ENCODE measurements at regions not wholly inside any gene's neighbourhood (a gene's known extent, or its start where the extent isn't known, plus 50 kb on each side); places are given as distances from the start of the nearest gene placed in this dataset.

DNA sequence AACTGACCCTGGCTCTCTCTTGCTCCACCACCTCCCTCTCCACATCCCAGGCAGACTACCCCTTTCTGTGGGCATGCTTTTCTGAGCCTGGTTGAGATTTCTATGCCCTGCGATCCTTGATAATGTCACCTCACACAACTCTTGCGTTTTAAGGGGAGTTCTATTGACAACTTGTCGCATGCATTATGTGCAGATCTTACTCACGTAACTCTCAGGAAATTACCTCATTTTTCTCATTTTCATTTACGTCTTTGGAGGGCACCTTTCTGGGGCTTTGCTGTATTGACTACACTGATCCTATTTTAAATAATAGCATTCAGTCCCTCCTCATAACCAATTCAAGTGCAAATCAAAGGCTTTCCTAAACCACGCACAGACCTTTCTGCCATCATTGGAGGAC, 140.4 kb upstream of the WWC1 start:
- H3K27ac Mint-ChIP-seq (ENCODE audit: low read depth) = no peak overlapping the region
- no peaks in the 10 kb centered on the region for H3K4me1 Mint-ChIP-seq
- no peaks in the 10 kb centered on the region for H3K36me3 Mint-ChIP-seq (ENCODE audit: insufficient read depth)
- H3K27me3 Mint-ChIP-seq = peaks cover 48% of the 10 kb centered on the region
- ATAC-seq (replicated peaks; ENCODE audit: extremely low read depth, poor library complexity, severe bottlenecking) (no peak), DNase-seq (ENCODE audit: low spot score in 2 of 2) (no peak)
- no peaks in the 10 kb centered on the region for H3K9me3 Mint-ChIP-seq
- no peak overlapping the region for H3K4me3 Mint-ChIP-seq

DNA sequence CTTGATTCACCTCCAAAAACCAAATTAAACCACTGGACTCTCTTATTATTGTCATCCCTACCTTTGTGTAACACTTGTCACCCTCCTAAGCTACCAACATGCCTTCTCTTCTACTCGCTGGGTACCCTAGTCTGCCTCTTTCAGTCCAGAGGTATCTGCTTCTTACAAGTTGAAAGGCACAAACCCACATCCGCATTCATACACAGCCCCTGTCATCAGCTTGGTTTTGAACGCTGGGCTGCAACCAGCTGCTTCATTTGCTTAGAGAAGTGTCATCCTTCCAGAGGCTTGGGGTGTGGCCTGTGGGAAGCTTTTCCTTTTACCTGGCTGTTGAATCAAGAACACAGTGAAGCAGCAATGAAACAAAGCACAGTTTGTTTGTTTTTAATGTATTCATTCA, 138.8 kb upstream of the WWC1 start:
- H3K27ac Mint-ChIP-seq (ENCODE audit: low read depth) = no peak overlapping the region
- H3K9me3 Mint-ChIP-seq = no peaks in the 10 kb centered on the region
- DNase-seq (ENCODE audit: low spot score in 2 of 2) (no peak), ATAC-seq (replicated peaks; ENCODE audit: extremely low read depth, poor library complexity, severe bottlenecking) (no peak)
- H3K4me3 Mint-ChIP-seq = no peak overlapping the region
- no peaks in the 10 kb centered on the region for H3K36me3 Mint-ChIP-seq (ENCODE audit: insufficient read depth)
- H3K4me1 Mint-ChIP-seq = no peaks in the 10 kb centered on the region
- H3K27me3 Mint-ChIP-seq = peaks cover 61% of the 10 kb centered on the region

DNA sequence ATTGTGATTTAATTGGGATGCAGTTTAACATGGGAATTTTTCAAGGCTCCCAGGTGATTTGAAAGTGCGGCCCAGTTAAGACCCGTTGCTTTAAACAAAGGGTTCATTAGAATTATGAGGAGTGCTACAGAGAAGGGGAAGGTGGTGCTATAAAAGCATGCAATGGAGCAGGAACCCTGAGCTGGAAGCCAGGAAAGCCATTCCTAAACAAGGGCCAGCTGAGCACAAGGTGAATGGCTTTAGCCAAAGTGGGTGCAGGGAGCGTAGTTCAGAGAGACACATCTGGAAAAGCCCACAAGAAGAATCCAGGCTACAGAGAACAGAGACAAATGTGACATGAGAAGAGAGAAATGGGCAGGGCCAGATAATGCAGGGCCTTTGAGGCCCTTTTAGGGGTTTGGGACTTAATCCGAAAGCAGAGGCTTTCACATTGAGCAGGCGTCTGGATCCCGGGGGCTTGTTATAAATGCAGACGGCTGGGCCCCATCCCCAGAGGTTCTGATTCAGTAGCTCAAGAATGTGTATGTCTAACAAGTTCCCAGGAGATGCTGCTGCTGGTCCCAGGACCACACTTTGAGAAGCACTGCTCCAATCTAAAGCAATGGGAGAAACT, 138.1 kb upstream of the WWC1 start:
- H3K27me3 Mint-ChIP-seq = peaks cover 56% of the 10 kb centered on the region
- H3K4me1 Mint-ChIP-seq = no peaks in the 10 kb centered on the region
- DNase-seq (ENCODE audit: low spot score in 2 of 2) (no peak), ATAC-seq (replicated peaks; ENCODE audit: extremely low read depth, poor library complexity, severe bottlenecking) (no peak)
- H3K9me3 Mint-ChIP-seq = no peaks in the 10 kb centered on the region
- no peak overlapping the region for H3K27ac Mint-ChIP-seq (ENCODE audit: low read depth)
- no peaks in the 10 kb centered on the region for H3K36me3 Mint-ChIP-seq (ENCODE audit: insufficient read depth)
- no peak overlapping the region for H3K4me3 Mint-ChIP-seq

DNA sequence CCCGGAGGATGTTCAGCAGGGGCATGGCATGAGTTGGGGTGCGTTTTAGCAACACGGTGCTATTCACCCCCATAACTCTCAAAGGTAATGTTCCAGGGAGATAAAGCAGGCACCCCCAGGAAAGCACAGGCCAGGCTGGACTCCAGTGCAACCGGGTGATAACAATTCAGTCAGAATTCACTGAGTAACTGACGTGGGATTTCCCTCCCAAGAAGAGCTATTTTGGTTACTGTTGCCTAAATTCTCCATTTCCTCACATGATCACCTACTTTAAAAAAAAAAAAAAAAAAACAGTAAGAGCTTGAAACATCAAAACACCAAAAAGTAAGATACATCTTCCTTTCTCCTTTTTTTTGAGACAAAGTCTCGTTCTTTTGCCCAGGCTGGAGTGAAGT, 137.6 kb upstream of the WWC1 start:
- no peak for ATAC-seq (replicated peaks; ENCODE audit: extremely low read depth, poor library complexity, severe bottlenecking)
- no peak overlapping the region for H3K4me3 Mint-ChIP-seq
- no peaks in the 10 kb centered on the region for H3K9me3 Mint-ChIP-seq
- no peaks in the 10 kb centered on the region for H3K36me3 Mint-ChIP-seq (ENCODE audit: insufficient read depth)
- H3K4me1 Mint-ChIP-seq = no peaks in the 10 kb centered on the region
- no peak for DNase-seq (ENCODE audit: low spot score in 2 of 2)
- no peak overlapping the region for H3K27ac Mint-ChIP-seq (ENCODE audit: low read depth)
- peaks cover 51% of the 10 kb centered on the region for H3K27me3 Mint-ChIP-seq

DNA sequence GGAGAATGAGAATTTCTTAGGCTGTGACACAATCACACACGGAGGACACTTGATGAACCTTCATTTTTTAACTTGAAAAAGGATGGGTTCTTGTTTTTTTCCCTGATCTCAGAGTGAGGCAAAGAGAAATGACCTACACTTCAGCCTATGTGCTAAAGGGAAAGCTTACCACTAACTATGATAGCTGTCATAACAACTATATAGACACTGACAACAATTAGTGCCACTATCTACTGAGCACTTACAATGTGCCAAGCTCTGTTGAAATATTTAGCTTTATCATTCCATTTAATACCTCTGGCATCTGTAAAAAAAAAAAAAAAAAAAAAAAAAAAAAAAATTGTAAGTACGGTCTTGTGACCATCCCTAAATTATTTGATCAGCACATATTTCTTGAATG, 135.9 kb upstream of the WWC1 start:
- Mint-ChIP-seq H3K9me3 (no peaks in the 10 kb centered on the region), H3K4me1 (no peaks in the 10 kb centered on the region), H3K4me3 (no peak overlapping the region), H3K27ac (ENCODE audit: low read depth) (no peak overlapping the region), H3K36me3 (ENCODE audit: insufficient read depth) (no peaks in the 10 kb centered on the region), H3K27me3 (peaks cover 34% of the 10 kb centered on the region)
- no peak for DNase-seq (ENCODE audit: low spot score in 2 of 2)
- ATAC-seq (replicated peaks; ENCODE audit: extremely low read depth, poor library complexity, severe bottlenecking) = no peak

DNA sequence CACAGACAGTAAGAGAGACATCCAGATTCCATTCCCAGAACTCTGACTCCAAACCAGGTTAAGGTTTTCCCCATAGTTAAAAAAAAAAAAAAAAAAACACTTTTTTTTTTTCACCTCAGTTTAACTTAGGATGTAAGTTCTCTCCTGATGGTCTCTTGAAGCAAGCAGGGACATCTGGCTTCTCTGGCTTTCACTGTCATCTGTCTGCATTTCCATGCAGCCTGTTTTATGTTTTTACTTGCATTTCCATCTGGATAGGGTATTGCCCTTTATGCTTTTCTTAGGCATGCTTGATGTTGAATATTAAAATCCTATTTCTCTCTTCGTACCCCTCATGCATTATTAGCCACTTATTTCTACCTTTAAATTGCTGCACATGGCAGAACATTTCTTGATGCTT, 135.3 kb upstream of the WWC1 start:
- DNase-seq (ENCODE audit: low spot score in 2 of 2) = no peak
- no peak for ATAC-seq (replicated peaks; ENCODE audit: extremely low read depth, poor library complexity, severe bottlenecking)
- Mint-ChIP-seq H3K4me1 (no peaks in the 10 kb centered on the region), H3K27me3 (peaks cover 28% of the 10 kb centered on the region), H3K4me3 (no peak overlapping the region), H3K9me3 (no peaks in the 10 kb centered on the region), H3K36me3 (ENCODE audit: insufficient read depth) (no peaks in the 10 kb centered on the region), H3K27ac (ENCODE audit: low read depth) (no peak overlapping the region)

DNA sequence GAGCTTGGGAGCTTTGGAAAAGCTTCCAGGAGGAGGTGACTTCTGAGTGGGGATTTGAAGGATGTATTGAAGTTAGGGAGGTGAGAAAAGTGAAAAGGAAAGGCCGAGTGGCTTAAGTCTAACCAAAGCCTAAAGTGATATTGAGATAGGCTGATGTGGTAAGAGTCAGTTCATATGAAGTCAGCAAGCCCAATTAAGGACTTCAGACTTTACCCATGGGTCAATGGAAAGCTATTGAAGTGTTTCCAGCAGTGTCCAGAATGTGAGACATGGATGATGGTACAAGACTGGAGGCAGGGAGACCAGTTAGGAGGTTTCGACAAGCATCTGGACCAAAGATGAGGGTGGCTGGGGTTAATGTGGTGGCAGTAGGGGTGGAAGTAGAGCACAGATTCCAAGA, 134.3 kb upstream of the WWC1 start:
- Mint-ChIP-seq H3K4me1 (no peaks in the 10 kb centered on the region), H3K27ac (ENCODE audit: low read depth) (no peak overlapping the region), H3K27me3 (peaks cover 33% of the 10 kb centered on the region), H3K36me3 (ENCODE audit: insufficient read depth) (no peaks in the 10 kb centered on the region), H3K4me3 (no peak overlapping the region), H3K9me3 (no peaks in the 10 kb centered on the region)
- ATAC-seq (replicated peaks; ENCODE audit: extremely low read depth, poor library complexity, severe bottlenecking) = no peak
- no peak for DNase-seq (ENCODE audit: low spot score in 2 of 2)

DNA sequence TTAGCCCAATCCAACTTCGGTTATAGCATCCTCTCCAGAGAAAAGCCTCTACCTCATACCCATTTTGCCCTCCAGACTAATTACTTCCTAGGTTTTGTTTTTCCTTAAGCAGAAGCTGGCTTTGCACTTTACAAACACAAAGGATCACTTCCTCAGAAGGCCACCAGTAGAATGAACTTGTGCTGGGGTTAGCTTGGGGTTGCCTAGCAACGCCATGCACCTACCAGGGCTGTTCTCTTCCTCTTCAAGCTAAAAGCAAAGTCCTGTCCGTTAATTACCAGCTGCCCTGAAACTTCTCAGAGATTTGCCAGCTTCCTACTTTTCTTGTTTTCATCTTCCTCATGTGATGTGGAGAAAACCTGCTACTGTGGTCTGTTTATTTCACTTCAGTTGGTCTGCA, 132.0 kb upstream of the WWC1 start:
- no peaks in the 10 kb centered on the region for H3K9me3 Mint-ChIP-seq
- no peak overlapping the region for H3K4me3 Mint-ChIP-seq
- H3K27me3 Mint-ChIP-seq = peaks cover 28% of the 10 kb centered on the region
- ATAC-seq (replicated peaks; ENCODE audit: extremely low read depth, poor library complexity, severe bottlenecking) (peak; percentile 28), DNase-seq (ENCODE audit: low spot score in 2 of 2) (no peak)
- H3K4me1 Mint-ChIP-seq = no peaks in the 10 kb centered on the region
- no peak overlapping the region for H3K27ac Mint-ChIP-seq (ENCODE audit: low read depth)
- H3K36me3 Mint-ChIP-seq (ENCODE audit: insufficient read depth) = no peaks in the 10 kb centered on the region

DNA sequence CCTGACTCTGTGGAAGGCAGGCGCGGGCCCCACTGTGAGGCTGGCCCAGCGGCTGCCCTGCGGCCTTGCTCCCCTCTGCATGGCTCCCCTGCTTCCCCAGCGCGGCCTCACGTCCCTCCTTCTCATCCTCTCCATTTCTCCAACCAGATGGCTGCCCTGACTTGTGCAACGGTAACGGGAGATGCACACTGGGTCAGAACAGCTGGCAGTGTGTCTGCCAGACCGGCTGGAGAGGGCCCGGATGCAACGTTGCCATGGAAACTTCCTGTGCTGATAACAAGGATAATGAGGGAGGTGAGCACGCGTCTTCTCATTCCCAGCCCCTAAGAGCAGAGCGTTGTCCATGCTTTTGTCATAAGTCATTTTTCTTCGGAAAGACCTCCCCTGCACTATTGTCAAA, 129.0 kb upstream of the WWC1 start:
- Mint-ChIP-seq H3K27me3 (peaks cover 16% of the 10 kb centered on the region), H3K27ac (ENCODE audit: low read depth) (no peak overlapping the region), H3K4me1 (no peaks in the 10 kb centered on the region), H3K9me3 (no peaks in the 10 kb centered on the region), H3K36me3 (ENCODE audit: insufficient read depth) (peaks cover 2% of the 10 kb centered on the region), H3K4me3 (no peak overlapping the region)
- no peak for ATAC-seq (replicated peaks; ENCODE audit: extremely low read depth, poor library complexity, severe bottlenecking)
- DNase-seq (ENCODE audit: low spot score in 2 of 2) = no peak

DNA sequence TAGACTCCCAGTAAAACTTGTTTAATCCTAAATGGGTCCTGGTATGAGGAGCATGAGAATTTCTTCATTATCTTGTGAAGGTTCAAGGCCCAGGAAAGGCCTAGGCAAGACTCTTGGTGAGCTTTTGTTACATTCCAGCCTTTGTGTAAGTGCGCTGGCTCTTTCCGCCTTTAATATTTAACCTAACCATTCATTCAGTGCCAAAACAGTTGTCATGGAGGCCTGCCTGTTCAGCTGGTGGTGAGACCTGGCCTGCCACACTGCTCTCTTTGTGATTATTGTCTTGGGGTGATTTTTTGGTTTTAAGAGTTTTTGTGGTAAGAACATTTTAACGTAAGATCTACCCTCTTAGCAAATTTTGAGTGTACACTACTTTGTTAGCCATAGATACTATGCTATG, 127.5 kb upstream of the WWC1 start:
- H3K4me3 Mint-ChIP-seq = no peak overlapping the region
- H3K9me3 Mint-ChIP-seq = no peaks in the 10 kb centered on the region
- DNase-seq (ENCODE audit: low spot score in 2 of 2) = no peak
- no peak for ATAC-seq (replicated peaks; ENCODE audit: extremely low read depth, poor library complexity, severe bottlenecking)
- peaks cover 2% of the 10 kb centered on the region for H3K36me3 Mint-ChIP-seq (ENCODE audit: insufficient read depth)
- H3K27ac Mint-ChIP-seq (ENCODE audit: low read depth) = no peak overlapping the region
- peaks cover 15% of the 10 kb centered on the region for H3K27me3 Mint-ChIP-seq
- no peaks in the 10 kb centered on the region for H3K4me1 Mint-ChIP-seq

DNA sequence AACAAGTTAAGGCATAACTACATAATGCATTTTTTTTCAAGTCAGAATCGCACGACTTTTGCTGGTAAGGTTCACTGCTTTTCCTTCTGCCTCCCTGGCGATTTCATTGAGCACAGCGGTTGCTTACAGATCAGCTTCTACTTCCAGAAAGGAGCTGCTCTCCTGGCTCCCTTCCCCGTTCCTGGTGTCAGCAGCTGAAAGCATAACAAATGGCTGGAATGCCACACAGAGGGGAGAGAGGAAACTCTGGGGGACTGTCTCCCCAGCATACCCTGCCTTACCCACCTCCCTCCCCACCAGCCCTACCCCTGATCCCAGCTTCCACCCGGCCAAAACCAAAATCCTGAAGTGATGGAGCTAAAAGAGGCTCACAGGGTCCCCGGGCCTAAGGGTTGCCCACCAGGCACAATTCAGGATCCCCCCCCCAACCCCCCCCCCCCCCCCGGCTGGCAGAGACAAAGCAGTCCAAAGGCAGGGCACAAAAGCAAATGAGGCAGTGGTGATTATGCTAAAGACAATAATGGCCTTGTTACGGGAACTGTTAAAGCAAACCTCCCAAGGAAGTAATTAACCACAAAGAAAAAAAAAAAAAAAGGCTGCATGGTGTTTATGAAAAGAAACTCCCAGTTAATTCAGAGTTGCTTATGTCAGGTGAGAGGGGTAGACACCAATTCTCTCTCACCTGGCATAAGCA, 126.1 kb upstream of the WWC1 start:
- Mint-ChIP-seq H3K4me1 (no peaks in the 10 kb centered on the region), H3K36me3 (ENCODE audit: insufficient read depth) (peaks cover 2% of the 10 kb centered on the region), H3K4me3 (no peak overlapping the region), H3K27me3 (peaks cover 26% of the 10 kb centered on the region), H3K9me3 (no peaks in the 10 kb centered on the region), H3K27ac (ENCODE audit: low read depth) (no peak overlapping the region)
- DNase-seq (ENCODE audit: low spot score in 2 of 2) (no peak), ATAC-seq (replicated peaks; ENCODE audit: extremely low read depth, poor library complexity, severe bottlenecking) (no peak)

DNA sequence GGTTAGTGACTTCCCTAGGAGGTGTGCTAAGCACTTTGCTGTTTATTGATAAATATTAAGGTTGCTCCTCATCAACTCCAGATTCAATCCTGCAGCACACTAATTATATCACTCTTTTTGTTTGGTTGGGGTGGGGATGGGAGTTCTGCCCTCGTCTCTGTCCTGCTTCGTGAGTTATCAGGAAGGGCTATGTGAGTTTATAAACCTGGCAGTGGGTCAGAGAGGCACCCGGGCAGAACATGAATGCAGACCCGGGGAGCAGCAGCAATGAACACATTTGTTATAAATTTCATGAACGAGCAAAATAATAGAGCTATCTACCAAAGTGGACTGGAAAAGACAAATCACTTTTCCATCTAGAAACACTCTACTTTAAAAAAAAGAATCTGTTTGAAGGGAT, 125.5 kb upstream of the WWC1 start:
- Mint-ChIP-seq H3K4me1 (no peaks in the 10 kb centered on the region), H3K36me3 (ENCODE audit: insufficient read depth) (peaks cover 2% of the 10 kb centered on the region), H3K4me3 (no peak overlapping the region), H3K27ac (ENCODE audit: low read depth) (no peak overlapping the region), H3K27me3 (peaks cover 31% of the 10 kb centered on the region), H3K9me3 (no peaks in the 10 kb centered on the region)
- no peak for ATAC-seq (replicated peaks; ENCODE audit: extremely low read depth, poor library complexity, severe bottlenecking)
- DNase-seq (ENCODE audit: low spot score in 2 of 2) = no peak

DNA sequence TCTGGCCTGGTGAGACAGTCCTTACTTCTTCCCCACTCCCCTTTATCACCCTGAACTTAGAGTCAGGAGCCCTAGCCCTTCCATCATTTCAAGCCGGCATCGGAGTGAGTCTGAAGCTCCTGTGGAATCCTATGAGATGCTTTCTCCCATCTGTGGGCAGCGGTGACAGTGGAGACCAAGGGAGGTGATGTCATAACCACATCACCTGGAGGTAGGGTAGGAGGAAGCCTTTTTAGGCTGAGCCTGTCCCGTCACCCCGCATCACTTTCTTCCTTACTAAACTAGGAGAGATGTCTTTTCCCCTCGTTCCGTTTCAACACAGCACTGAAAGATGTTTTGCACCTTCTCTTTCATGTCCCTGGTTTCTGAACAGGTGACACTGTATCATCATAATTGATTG, 124.1 kb upstream of the WWC1 start:
- H3K27ac Mint-ChIP-seq (ENCODE audit: low read depth) = no peak overlapping the region
- peaks cover 2% of the 10 kb centered on the region for H3K36me3 Mint-ChIP-seq (ENCODE audit: insufficient read depth)
- H3K27me3 Mint-ChIP-seq = peaks cover 25% of the 10 kb centered on the region
- H3K4me3 Mint-ChIP-seq = no peak overlapping the region
- H3K4me1 Mint-ChIP-seq = no peaks in the 10 kb centered on the region
- ATAC-seq (replicated peaks; ENCODE audit: extremely low read depth, poor library complexity, severe bottlenecking) (no peak), DNase-seq (ENCODE audit: low spot score in 2 of 2) (no peak)
- H3K9me3 Mint-ChIP-seq = no peaks in the 10 kb centered on the region
